GM12878 (cell line): ENCODE measurements at regions not wholly inside any gene's neighbourhood (a gene's known extent, or its start where the extent isn't known, plus 50 kb on each side); places are given as distances from the start of the nearest gene placed in this dataset.

Experiments
- ATAC-seq: fragments of 200-7000 bp; cut with Tn5 transposase; 3 replicates; pipeline ENCODE4 v1.9.1; 2020; ENCODE audit warnings: mild to moderate bottlenecking, moderate library complexity
- BruUV-seq: library from RNA; stranded (reverse); fragments of 400-500 nt; replicated peaks from 2 replicates; lab custom pipeline; 2021; lab: Mats Ljungman, UMichigan
- CTCF ChIA-PET: fragments of 300-600 bp; sonication (Branson Sonifier 250); formaldehyde crosslinking; extraction: SDS; loops from one replicate; lab custom pipeline; 2021; ENCODE audit warnings: inconsistent platforms; lab: Yijun Ruan, JAX
- POLR2A ChIA-PET: fragments of 350-600 bp; formaldehyde crosslinking; extraction: SDS; loops from one replicate; lab custom pipeline; 2021; ENCODE audit warnings: inconsistent platforms; lab: Charles Lee
- RAD21 ChIA-PET: fragments of 300-600 bp; sonication (Branson Sonifier 250); formaldehyde crosslinking; loops from one replicate; lab custom pipeline; 2023; ENCODE audit warnings: antibody characterized with exemption; ENCODE audit not compliant: unreplicated experiment; lab: Charles Lee
- SMC1A ChIA-PET: fragments of 300-600 bp; sonication (Branson Sonifier 250); formaldehyde crosslinking; loops from one replicate; lab custom pipeline; 2023; ENCODE audit not compliant: unreplicated experiment, uncharacterized antibody; lab: Charles Lee
- DNase-seq: peaks from one replicate; pipeline ENCODE4 v3.0.0-alpha.2; 2011; ENCODE audit warnings: low read depth, low spot score
- FAIRE-seq: peaks from 3 replicates; lab custom pipeline; 2011; peaks lifted over from hg19 to GRCh38; lab: Jason Lieb, UNC
- H2AFZ ChIP-seq: 2 replicates; pipeline ENCODE4 v1.6.0; 2011; ENCODE audit warnings: low read depth, low read length, control low read depth; ENCODE audit not compliant: control insufficient read depth
- H3K27ac ChIP-seq: 2 replicates; pipeline ENCODE4 v1.5.1; 2011; ENCODE audit warnings: control low read depth; ENCODE audit not compliant: control insufficient read depth, insufficient read depth
- H3K27me3 ChIP-seq, 2 experiments: replicated peaks in 1 of 2; 2 replicates each; pipeline versions ENCODE4 v1.6.0 to v1.6.1; 2011; ENCODE audit warnings: low read length in 1 of 2; ENCODE audit not compliant: control insufficient read depth in 2 of 2, insufficient read depth in 2 of 2
- H3K36me3 ChIP-seq, 2 experiments: 2 replicates each; pipeline ENCODE4 v1.5.1; 2011; ENCODE audit warnings: low read length in 1 of 2; ENCODE audit not compliant: control insufficient read depth in 2 of 2, insufficient read depth in 2 of 2
- H3K4me1 ChIP-seq: 2 replicates; pipeline ENCODE4 v1.6.1; 2011; ENCODE audit warnings: mild to moderate bottlenecking, low read length, moderate library complexity, mixed read lengths; ENCODE audit not compliant: control insufficient read depth, insufficient read depth
- H3K4me2 ChIP-seq: 2 replicates; pipeline ENCODE4 v1.6.0; 2011; ENCODE audit warnings: control low read depth; ENCODE audit not compliant: control insufficient read depth, insufficient read depth
- H3K4me3 ChIP-seq: fragments of 200-600 bp; sonication (generic); 2 replicates; pipeline ENCODE4 v1.5.1; 2016
- H3K79me2 ChIP-seq: 2 replicates; pipeline ENCODE4 v1.6.0; 2011; ENCODE audit warnings: low read length; ENCODE audit not compliant: control insufficient read depth, insufficient read depth
- H3K9ac ChIP-seq: 2 replicates; pipeline ENCODE4 v1.8.0; 2011; ENCODE audit warnings: low read length, control low read depth, mixed read lengths; ENCODE audit not compliant: control insufficient read depth, insufficient read depth
- H3K9me3 ChIP-seq: replicated peaks from 3 replicates; pipeline ENCODE4 v1.5.1; 2011; ENCODE audit warnings: mild to moderate bottlenecking, low read length; ENCODE audit not compliant: control insufficient read depth, insufficient read depth
- H4K20me1 ChIP-seq: 2 replicates; pipeline ENCODE4 v1.6.0; 2011; ENCODE audit not compliant: control insufficient read depth, insufficient read depth
- CREM ChIP-seq: IDR thresholded peaks from 2 replicates; pipeline ENCODE4 v1.6.1; 2014; ENCODE audit warnings: antibody characterized with exemption, low read depth
- LARP7 ChIP-seq: fragments of 450-650 bp; IDR thresholded peaks from 2 replicates; pipeline ENCODE4 v1.6.1; 2017; ENCODE audit warnings: mild to moderate bottlenecking
- MYB ChIP-seq: fragments of 150-350 bp; IDR thresholded peaks from 2 replicates; pipeline ENCODE4 v1.6.1; 2014; ENCODE audit warnings: mild to moderate bottlenecking, low read depth, low read length, borderline replicate concordance
- PAX8 ChIP-seq: fragments of 450-650 bp; IDR thresholded peaks from 2 replicates; pipeline ENCODE4 v1.6.1; 2017; ENCODE audit warnings: mild to moderate bottlenecking, moderate library complexity
- SRF ChIP-seq, 2 experiments: IDR thresholded peaks; 2 replicates each; pipeline ENCODE4 v1.6.1; 2011; ENCODE audit warnings: low read depth in 2 of 2, low read length in 2 of 2, mild to moderate bottlenecking in 1 of 2, moderate library complexity in 1 of 2
- SUPT20H ChIP-seq: IDR thresholded peaks from 2 replicates; pipeline ENCODE4 v1.6.1; 2011; ENCODE audit warnings: low read depth, mild to moderate bottlenecking, low read length, moderate library complexity, borderline replicate concordance; ENCODE audit not compliant: control insufficient read depth
- TARDBP ChIP-seq: IDR thresholded peaks from 2 replicates; pipeline ENCODE4 v1.6.1; 2016; ENCODE audit warnings: borderline replicate concordance
- TCF3 ChIP-seq: IDR thresholded peaks from 2 replicates; pipeline ENCODE4 v1.6.1; 2012; ENCODE audit warnings: low read depth, mild to moderate bottlenecking, low read length, borderline replicate concordance; ENCODE audit not compliant: insufficient read depth
- ZNF217 ChIP-seq: fragments of 450-650 bp; IDR thresholded peaks from 2 replicates; pipeline ENCODE4 v1.6.1; 2017; ENCODE audit warnings: antibody characterized with exemption, mild to moderate bottlenecking
- ZNF622 ChIP-seq: fragments of 450-650 bp; IDR thresholded peaks from 2 replicates; pipeline ENCODE4 v1.6.1; 2017; ENCODE audit warnings: mild to moderate bottlenecking, inconsistent platforms
- WGBS: methylation state at CpG from one replicate; pipeline ENCODE4 v1.1.6; 2016; ENCODE audit warnings: low lambda C conversion rate; ENCODE audit not compliant: insufficient replicate concordance, insufficient coverage; ENCODE audit errors: missing lambda C conversion rate; 5-methylcytosine and 5-hydroxymethylcytosine counted together
- in situ Hi-C: fragments of 300-500 bp; cut with MboI; formaldehyde crosslinking; loops from 9 replicates; pipeline ENCODE4 v1.14.3; 2018; ENCODE audit warnings: mixed read lengths
- intact Hi-C: fragments of 100-400 bp; cut with micrococcal nuclease; formaldehyde crosslinking; loops from one replicate; pipeline ENCODE4 v1.14.2; 2022; ENCODE audit not compliant: unreplicated experiment
- TF ChIP-seq, protein P1 (sequence below): IDR thresholded peaks from 2 replicates; pipeline ENCODE4 v1.6.1; 2012; ENCODE audit warnings: low read depth, low read length, improper control_type of control experiment
- TF ChIP-seq, protein P2 (sequence below): fragments of 450-650 bp; IDR thresholded peaks from 2 replicates; pipeline ENCODE4 v1.6.1; 2017; ENCODE audit warnings: mild to moderate bottlenecking, low read depth, inconsistent platforms; ENCODE audit not compliant: poor library complexity, severe bottlenecking
- TF ChIP-seq, protein P3 (sequence below): fragments of 450-650 bp; IDR thresholded peaks from 2 replicates; pipeline ENCODE4 v1.6.1; 2017; ENCODE audit warnings: low read depth, mild to moderate bottlenecking, moderate library complexity

DNA sequence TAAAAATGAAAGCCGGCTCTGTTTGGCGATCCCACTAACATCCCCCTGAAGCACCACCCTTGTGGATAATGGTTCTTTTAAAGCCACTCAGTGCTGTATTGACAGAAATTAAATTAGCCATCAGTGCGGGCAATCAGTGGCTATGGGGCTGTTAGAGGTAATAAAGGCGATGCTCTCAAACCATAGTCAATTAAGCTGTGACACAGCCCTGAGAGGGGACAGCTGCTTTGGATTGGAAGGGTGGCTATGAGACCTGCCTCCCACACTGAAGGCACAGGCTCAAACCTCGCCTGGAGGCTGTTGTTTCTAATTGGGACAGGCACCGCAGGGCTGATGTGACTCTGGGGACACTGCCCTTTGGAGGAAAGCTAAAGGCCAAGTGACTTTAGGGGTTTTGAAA lies 562.2 kb downstream of the VRK1 start:
- no peaks in the 10 kb centered on the region for H4K20me1 ChIP-seq
- no peak for ATAC-seq
- H2AFZ ChIP-seq = no peak overlapping the region
- in situ Hi-C loops (no loop called here), intact Hi-C loops (no loop called here)
- WGBS = 42% methylated on average over 6 of the region's 6 CpGs
- no peak overlapping the region for H3K9ac ChIP-seq
- H3K27me3 ChIP-seq = no peaks in the 10 kb centered on the region
- SMC1A ChIA-PET = interaction anchor here (0.7 to 3.3 kb wide), 11 partner anchors 8 to 53 kb away, joined by 3 to 15 read pairs (median 3); no protein-coding TSS in a partner anchor
- no peak for TF ChIP-seq TARDBP
- TF ChIP-seq, protein P1, sequence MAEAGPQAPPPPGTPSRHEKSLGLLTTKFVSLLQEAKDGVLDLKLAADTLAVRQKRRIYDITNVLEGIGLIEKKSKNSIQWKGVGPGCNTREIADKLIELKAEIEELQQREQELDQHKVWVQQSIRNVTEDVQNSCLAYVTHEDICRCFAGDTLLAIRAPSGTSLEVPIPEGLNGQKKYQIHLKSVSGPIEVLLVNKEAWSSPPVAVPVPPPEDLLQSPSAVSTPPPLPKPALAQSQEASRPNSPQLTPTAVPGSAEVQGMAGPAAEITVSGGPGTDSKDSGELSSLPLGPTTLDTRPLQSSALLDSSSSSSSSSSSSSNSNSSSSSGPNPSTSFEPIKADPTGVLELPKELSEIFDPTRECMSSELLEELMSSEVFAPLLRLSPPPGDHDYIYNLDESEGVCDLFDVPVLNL = no peak
- no peak overlapping the region for H3K4me2 ChIP-seq
- no peaks in the 10 kb centered on the region for H3K4me1 ChIP-seq
- no peaks in the 10 kb centered on the region for H3K9me3 ChIP-seq
- no peak overlapping the region for H3K27ac ChIP-seq
- no peak overlapping the region for H3K4me3 ChIP-seq
- POLR2A ChIA-PET = interaction anchor here (0.5 to 1.6 kb wide), 6 partner anchors 9 to 252 kb away, joined by 3 to 6 read pairs (median 4); no protein-coding TSS in a partner anchor
- H3K79me2 ChIP-seq = no peaks in the 10 kb centered on the region
- no TSS peak for BruUV-seq
- RAD21 ChIA-PET = interaction anchor here (1.4 kb wide), 1 partner anchor 19 kb away, joined by 3 read pairs; no protein-coding TSS in a partner anchor
- H3K36me3 ChIP-seq = no peaks in the 10 kb centered on the region
- FAIRE-seq = no peak
- DNase-seq = no peak
- CTCF ChIA-PET = interaction anchor here (0.9 to 1.6 kb wide), 5 partner anchors 10 to 57 kb away, joined by 3 read pairs; no protein-coding TSS in a partner anchor

DNA sequence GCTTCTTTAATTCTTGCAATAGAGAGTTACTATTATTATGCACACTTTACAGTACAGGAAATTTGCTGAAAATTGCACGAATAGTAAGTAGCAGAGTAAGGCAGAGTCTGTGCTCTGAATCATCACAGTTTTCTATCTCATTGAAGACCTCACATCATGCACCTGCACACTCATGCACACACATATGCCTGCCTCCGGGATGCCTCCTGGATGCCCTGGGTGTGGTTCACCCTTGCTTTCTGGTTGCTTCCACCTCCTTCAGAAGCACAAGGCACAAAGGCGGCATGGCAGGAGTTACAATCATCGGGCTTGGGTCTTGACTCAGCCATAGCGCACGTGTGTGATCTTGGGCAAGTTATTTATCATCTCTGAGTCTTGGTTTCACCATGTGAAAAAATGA lies 564.0 kb downstream of the VRK1 start:
- H3K4me3 ChIP-seq = no peak overlapping the region
- intact Hi-C loops = no loop called here
- CTCF ChIA-PET = interaction anchor here (1.4 to 1.6 kb wide), 2 partner anchors 9 to 22 kb away, joined by 3 read pairs; no protein-coding TSS in a partner anchor
- H2AFZ ChIP-seq = no peak overlapping the region
- H3K27ac ChIP-seq = no peak overlapping the region
- no peaks in the 10 kb centered on the region for H3K4me1 ChIP-seq
- DNase-seq = no peak
- H3K9ac ChIP-seq = no peak overlapping the region
- BruUV-seq = no TSS peak
- H4K20me1 ChIP-seq = no peaks in the 10 kb centered on the region
- H3K27me3 ChIP-seq = no peaks in the 10 kb centered on the region
- ATAC-seq = no peak
- H3K36me3 ChIP-seq = no peaks in the 10 kb centered on the region
- SMC1A ChIA-PET = interaction anchor here (1.5 to 3.3 kb wide), 5 partner anchors 8 to 48 kb away, joined by 5 to 12 read pairs (median 8); no protein-coding TSS in a partner anchor
- no peaks in the 10 kb centered on the region for H3K9me3 ChIP-seq
- RAD21 ChIA-PET = no interaction called here
- POLR2A ChIA-PET = interaction anchor here (0.6 kb wide), 1 partner anchor 143 kb away, joined by 6 read pairs; no protein-coding TSS in a partner anchor
- in situ Hi-C loops = no loop called here
- H3K79me2 ChIP-seq = no peaks in the 10 kb centered on the region
- FAIRE-seq = no peak
- H3K4me2 ChIP-seq = no peak overlapping the region
- WGBS = 51% methylated on average over 6 of the region's 6 CpGs
- TF ChIP-seq PAX8 (no peak), SUPT20H (no peak), LARP7 (no peak), SRF (IDR thresholded peaks at IDR 0.05; ENCODE audit: low read depth in 2 of 2, low read length in 2 of 2) (no peak), MYB (no peak), ZNF622 (no peak), TCF3 (no peak), ZNF217 (no peak), CREM (no peak)
- TF ChIP-seq, protein P2, sequence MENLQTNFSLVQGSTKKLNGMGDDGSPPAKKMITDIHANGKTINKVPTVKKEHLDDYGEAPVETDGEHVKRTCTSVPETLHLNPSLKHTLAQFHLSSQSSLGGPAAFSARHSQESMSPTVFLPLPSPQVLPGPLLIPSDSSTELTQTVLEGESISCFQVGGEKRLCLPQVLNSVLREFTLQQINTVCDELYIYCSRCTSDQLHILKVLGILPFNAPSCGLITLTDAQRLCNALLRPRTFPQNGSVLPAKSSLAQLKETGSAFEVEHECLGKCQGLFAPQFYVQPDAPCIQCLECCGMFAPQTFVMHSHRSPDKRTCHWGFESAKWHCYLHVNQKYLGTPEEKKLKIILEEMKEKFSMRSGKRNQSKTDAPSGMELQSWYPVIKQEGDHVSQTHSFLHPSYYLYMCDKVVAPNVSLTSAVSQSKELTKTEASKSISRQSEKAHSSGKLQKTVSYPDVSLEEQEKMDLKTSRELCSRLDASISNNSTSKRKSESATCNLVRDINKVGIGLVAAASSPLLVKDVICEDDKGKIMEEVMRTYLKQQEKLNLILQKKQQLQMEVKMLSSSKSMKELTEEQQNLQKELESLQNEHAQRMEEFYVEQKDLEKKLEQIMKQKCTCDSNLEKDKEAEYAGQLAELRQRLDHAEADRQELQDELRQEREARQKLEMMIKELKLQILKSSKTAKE = no peak
- TF ChIP-seq, protein P3, sequence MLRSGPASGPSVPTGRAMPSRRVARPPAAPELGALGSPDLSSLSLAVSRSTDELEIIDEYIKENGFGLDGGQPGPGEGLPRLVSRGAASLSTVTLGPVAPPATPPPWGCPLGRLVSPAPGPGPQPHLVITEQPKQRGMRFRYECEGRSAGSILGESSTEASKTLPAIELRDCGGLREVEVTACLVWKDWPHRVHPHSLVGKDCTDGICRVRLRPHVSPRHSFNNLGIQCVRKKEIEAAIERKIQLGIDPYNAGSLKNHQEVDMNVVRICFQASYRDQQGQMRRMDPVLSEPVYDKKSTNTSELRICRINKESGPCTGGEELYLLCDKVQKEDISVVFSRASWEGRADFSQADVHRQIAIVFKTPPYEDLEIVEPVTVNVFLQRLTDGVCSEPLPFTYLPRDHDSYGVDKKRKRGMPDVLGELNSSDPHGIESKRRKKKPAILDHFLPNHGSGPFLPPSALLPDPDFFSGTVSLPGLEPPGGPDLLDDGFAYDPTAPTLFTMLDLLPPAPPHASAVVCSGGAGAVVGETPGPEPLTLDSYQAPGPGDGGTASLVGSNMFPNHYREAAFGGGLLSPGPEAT = no peak
